GM12878 (cell line): ENCODE measurements at regions not wholly inside any gene's neighbourhood (a gene's known extent, or its start where the extent isn't known, plus 50 kb on each side); places are given as distances from the start of the nearest gene placed in this dataset.
"Not testable (repeated sequence)": the region's sequence is repeated elsewhere in the genome, so short reads cannot be mapped to it uniquely, and the experiment has no call there.

Source experiments
- ATAC-seq: fragments of 200-7000 bp; cut with Tn5 transposase; 3 replicates; pipeline ENCODE4 v1.9.1; 2020; ENCODE audit warnings: mild to moderate bottlenecking, moderate library complexity
- BruUV-seq: library from RNA; stranded (reverse); fragments of 400-500 nt; replicated peaks from 2 replicates; lab custom pipeline; 2021; lab: Mats Ljungman, UMichigan
- CTCF ChIA-PET: fragments of 300-600 bp; sonication (Branson Sonifier 250); formaldehyde crosslinking; extraction: SDS; loops from one replicate; lab custom pipeline; 2021; ENCODE audit warnings: inconsistent platforms; lab: Yijun Ruan, JAX
- POLR2A ChIA-PET: fragments of 350-600 bp; formaldehyde crosslinking; extraction: SDS; loops from one replicate; lab custom pipeline; 2021; ENCODE audit warnings: inconsistent platforms; lab: Charles Lee
- RAD21 ChIA-PET: fragments of 300-600 bp; sonication (Branson Sonifier 250); formaldehyde crosslinking; loops from one replicate; lab custom pipeline; 2023; ENCODE audit warnings: antibody characterized with exemption; ENCODE audit not compliant: unreplicated experiment; lab: Charles Lee
- SMC1A ChIA-PET: fragments of 300-600 bp; sonication (Branson Sonifier 250); formaldehyde crosslinking; loops from one replicate; lab custom pipeline; 2023; ENCODE audit not compliant: unreplicated experiment, uncharacterized antibody; lab: Charles Lee
- DNase-seq: peaks from one replicate; pipeline ENCODE4 v3.0.0-alpha.2; 2011; ENCODE audit warnings: low read depth, low spot score
- FAIRE-seq: peaks from 3 replicates; lab custom pipeline; 2011; peaks lifted over from hg19 to GRCh38; lab: Jason Lieb, UNC
- H2AFZ ChIP-seq: 2 replicates; pipeline ENCODE4 v1.6.0; 2011; ENCODE audit warnings: low read depth, low read length, control low read depth; ENCODE audit not compliant: control insufficient read depth
- H3K27ac ChIP-seq: 2 replicates; pipeline ENCODE4 v1.5.1; 2011; ENCODE audit warnings: control low read depth; ENCODE audit not compliant: control insufficient read depth, insufficient read depth
- H3K27me3 ChIP-seq, 2 experiments: replicated peaks in 1 of 2; 2 replicates each; pipeline versions ENCODE4 v1.6.0 to v1.6.1; 2011; ENCODE audit warnings: low read length in 1 of 2; ENCODE audit not compliant: control insufficient read depth in 2 of 2, insufficient read depth in 2 of 2
- H3K36me3 ChIP-seq, 2 experiments: 2 replicates each; pipeline ENCODE4 v1.5.1; 2011; ENCODE audit warnings: low read length in 1 of 2; ENCODE audit not compliant: control insufficient read depth in 2 of 2, insufficient read depth in 2 of 2
- H3K4me1 ChIP-seq: 2 replicates; pipeline ENCODE4 v1.6.1; 2011; ENCODE audit warnings: mild to moderate bottlenecking, low read length, moderate library complexity, mixed read lengths; ENCODE audit not compliant: control insufficient read depth, insufficient read depth
- H3K4me2 ChIP-seq: 2 replicates; pipeline ENCODE4 v1.6.0; 2011; ENCODE audit warnings: control low read depth; ENCODE audit not compliant: control insufficient read depth, insufficient read depth
- H3K4me3 ChIP-seq: fragments of 200-600 bp; sonication (generic); 2 replicates; pipeline ENCODE4 v1.5.1; 2016
- H3K79me2 ChIP-seq: 2 replicates; pipeline ENCODE4 v1.6.0; 2011; ENCODE audit warnings: low read length; ENCODE audit not compliant: control insufficient read depth, insufficient read depth
- H3K9ac ChIP-seq: 2 replicates; pipeline ENCODE4 v1.8.0; 2011; ENCODE audit warnings: low read length, control low read depth, mixed read lengths; ENCODE audit not compliant: control insufficient read depth, insufficient read depth
- H3K9me3 ChIP-seq: replicated peaks from 3 replicates; pipeline ENCODE4 v1.5.1; 2011; ENCODE audit warnings: mild to moderate bottlenecking, low read length; ENCODE audit not compliant: control insufficient read depth, insufficient read depth
- H4K20me1 ChIP-seq: 2 replicates; pipeline ENCODE4 v1.6.0; 2011; ENCODE audit not compliant: control insufficient read depth, insufficient read depth
- WGBS: methylation state at CpG from one replicate; pipeline ENCODE4 v1.1.6; 2016; ENCODE audit warnings: low lambda C conversion rate; ENCODE audit not compliant: insufficient replicate concordance, insufficient coverage; ENCODE audit errors: missing lambda C conversion rate; 5-methylcytosine and 5-hydroxymethylcytosine counted together
- in situ Hi-C: fragments of 300-500 bp; cut with MboI; formaldehyde crosslinking; loops from 9 replicates; pipeline ENCODE4 v1.14.3; 2018; ENCODE audit warnings: mixed read lengths
- intact Hi-C: fragments of 100-400 bp; cut with micrococcal nuclease; formaldehyde crosslinking; loops from one replicate; pipeline ENCODE4 v1.14.2; 2022; ENCODE audit not compliant: unreplicated experiment

DNA sequence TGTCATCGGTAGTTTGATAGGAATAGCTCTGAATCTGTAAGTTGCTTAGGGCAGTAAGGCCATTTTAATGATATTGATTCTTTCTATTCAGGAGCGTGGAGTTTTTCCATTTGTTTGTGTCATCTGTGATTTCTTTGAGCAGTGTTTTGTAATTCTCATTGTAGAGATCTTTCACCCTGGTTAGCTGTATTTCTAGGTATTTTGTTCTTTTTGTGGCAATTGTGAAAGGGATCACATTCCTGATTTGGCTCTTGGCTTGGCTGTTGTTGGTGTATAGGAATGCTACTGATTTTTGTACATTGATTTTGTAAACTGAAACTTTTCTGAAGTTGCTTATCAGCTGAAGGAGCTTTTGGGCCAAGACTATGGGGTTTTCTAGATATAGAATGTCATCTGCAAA is 115.7 kb upstream of the NR3C1 start:
- H3K27me3 ChIP-seq, H3K79me2 ChIP-seq, H3K4me3 ChIP-seq, RAD21 ChIA-PET, ATAC-seq, H3K9me3 ChIP-seq, H2AFZ ChIP-seq, H3K36me3 ChIP-seq, BruUV-seq, POLR2A ChIA-PET, H3K4me2 ChIP-seq, FAIRE-seq, H3K27ac ChIP-seq, in situ Hi-C loops, intact Hi-C loops, H4K20me1 ChIP-seq, H3K9ac ChIP-seq, DNase-seq: not testable (repeated sequence)
- H3K4me1 ChIP-seq: peaks cover 17% of the 10 kb centered on the region
- WGBS: 98% methylated on average over 2 of the region's 2 CpGs
- ChIA-PET CTCF (interaction anchor here (1.8 kb wide), 1 partner anchor 9 kb away, joined by 4 read pairs; no protein-coding TSS in a partner anchor), SMC1A (interaction anchor here (1.0 to 2.0 kb wide), 4 partner anchors 8 to 222 kb away, joined by 3 to 9 read pairs (median 6); no protein-coding TSS in a partner anchor)

DNA sequence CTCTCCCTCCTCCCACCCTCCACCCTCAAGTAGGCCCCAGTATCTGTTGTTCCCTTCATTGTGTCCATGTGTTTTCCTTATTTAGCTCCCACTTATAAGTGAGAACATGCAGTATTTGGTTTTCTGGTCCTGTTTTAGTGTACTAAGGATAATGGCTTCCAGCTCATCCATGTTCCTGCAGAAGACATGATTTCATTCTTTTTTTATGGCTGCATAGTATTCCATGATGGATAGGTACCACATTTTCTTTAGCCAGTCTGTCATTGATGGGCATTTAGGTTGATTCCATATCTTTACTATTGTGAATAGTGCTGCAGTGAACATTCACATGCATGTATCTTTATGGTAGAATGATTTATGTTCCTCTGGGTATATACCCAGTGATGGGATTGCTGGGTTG is 114.3 kb upstream of the NR3C1 start:
- DNase-seq, H3K79me2 ChIP-seq, H3K27ac ChIP-seq, ATAC-seq, H3K36me3 ChIP-seq, H3K9me3 ChIP-seq, POLR2A ChIA-PET, BruUV-seq, in situ Hi-C loops, H4K20me1 ChIP-seq, H3K9ac ChIP-seq, H3K4me2 ChIP-seq, RAD21 ChIA-PET, intact Hi-C loops, H3K27me3 ChIP-seq, FAIRE-seq, H3K4me3 ChIP-seq, H2AFZ ChIP-seq: not testable (repeated sequence)
- SMC1A ChIA-PET: interaction anchor here (0.6 kb wide), 1 partner anchor 214 kb away, joined by 3 read pairs; no protein-coding TSS in a partner anchor
- H3K4me1 ChIP-seq: peaks cover 17% of the 10 kb centered on the region
- CTCF ChIA-PET: interaction anchor here (0.6 to 1.8 kb wide), 2 partner anchors 8 to 21 kb away, joined by 3 to 4 read pairs; no protein-coding TSS in a partner anchor
